ENCODE measurements at regions not wholly inside any gene's neighbourhood (a gene's known extent, or its start where the extent isn't known, plus 50 kb on each side); places are given as distances from the start of the nearest gene placed in this dataset.

- H3K36me3 ChIP-seq (ENCODE audit: control insufficient read depth, insufficient read depth, low read length): no peaks in the 10 kb centered on the region
- no peak for DNase-seq (ENCODE audit: low read depth)
- ChIA-PET CTCF (no interaction called here), POLR2A (no interaction called here)
- no peaks in the 10 kb centered on the region for H3K27me3 ChIP-seq (ENCODE audit: control insufficient read depth, insufficient read depth, low read length)
- H3K4me3 ChIP-seq (ENCODE audit: low read depth, low read length): no peak overlapping the region
- TF ChIP-seq CTCF (IDR thresholded peaks at IDR 0.05; ENCODE audit: insufficient read depth, low read depth, low read length): no peak
Measured at GRCh38 chr7:125338110-125338509, 408.5 kb upstream of the POT1 start.

GRCh38 chr7:125336326-125336725 lies 406.7 kb upstream of the POT1 start:
- H3K36me3 ChIP-seq (ENCODE audit: control insufficient read depth, insufficient read depth, low read length): no peaks in the 10 kb centered on the region
- DNase-seq (ENCODE audit: low read depth): no peak
- no peaks in the 10 kb centered on the region for H3K27me3 ChIP-seq (ENCODE audit: control insufficient read depth, insufficient read depth, low read length)
- ChIA-PET POLR2A (no interaction called here), CTCF (no interaction called here)
- H3K4me3 ChIP-seq (ENCODE audit: low read depth, low read length): no peak overlapping the region
- TF ChIP-seq CTCF (IDR thresholded peaks at IDR 0.05; ENCODE audit: insufficient read depth, low read depth, low read length): no peak

DNA sequence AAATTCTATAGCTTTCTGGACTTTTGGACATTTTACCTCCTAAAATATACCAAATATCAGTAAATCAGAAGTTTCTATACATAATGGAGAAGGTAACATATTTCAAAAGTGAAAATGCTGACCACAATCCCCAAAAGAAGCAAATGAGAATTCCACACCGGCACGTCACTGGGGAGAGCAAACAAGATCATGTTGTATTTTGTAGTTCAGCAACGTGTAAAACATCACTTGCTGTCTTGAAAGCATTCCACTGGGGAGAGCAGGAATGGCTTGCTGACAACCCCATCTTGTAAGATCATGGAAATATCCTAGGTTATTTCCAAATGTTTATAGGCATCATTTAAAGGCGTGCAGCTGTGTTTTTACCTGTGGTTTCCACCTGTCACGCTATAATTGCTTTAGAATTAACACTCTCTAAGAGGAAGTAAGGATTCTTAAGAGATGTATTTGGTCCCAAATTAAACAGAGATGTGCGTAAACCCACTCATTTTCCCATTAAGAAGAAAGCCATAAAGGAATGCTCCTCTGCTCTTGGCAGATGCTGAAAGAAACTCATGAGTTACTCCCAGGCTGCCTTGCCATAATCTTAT lies 397.1 kb upstream of the POT1 start:
- DNase-seq (ENCODE audit: low read depth): no peak
- TF ChIP-seq CTCF (IDR thresholded peaks at IDR 0.05; ENCODE audit: insufficient read depth, low read depth, low read length): no peak
- Histone ChIP-seq H3K36me3 (ENCODE audit: control insufficient read depth, insufficient read depth, low read length) (no peaks in the 10 kb centered on the region), H3K4me3 (ENCODE audit: low read depth, low read length) (no peak overlapping the region), H3K27me3 (ENCODE audit: control insufficient read depth, insufficient read depth, low read length) (no peaks in the 10 kb centered on the region)
- ChIA-PET CTCF (no interaction called here), POLR2A (interaction anchor here (0.7 kb wide), 1 partner anchor 46 kb away, joined by 3 read pairs; no protein-coding TSS in a partner anchor)

- Histone ChIP-seq H3K27me3 (ENCODE audit: control insufficient read depth, insufficient read depth, low read length) (no peaks in the 10 kb centered on the region), H3K4me3 (ENCODE audit: low read depth, low read length) (no peak overlapping the region), H3K36me3 (ENCODE audit: control insufficient read depth, insufficient read depth, low read length) (no peaks in the 10 kb centered on the region)
- ChIA-PET CTCF (no interaction called here), POLR2A (no interaction called here)
- TF ChIP-seq CTCF (IDR thresholded peaks at IDR 0.05; ENCODE audit: insufficient read depth, low read depth, low read length): no peak
- DNase-seq (ENCODE audit: low read depth): no peak
Measured at GRCh38 chr7:125316466-125316865, 386.8 kb upstream of the POT1 start.

DNA sequence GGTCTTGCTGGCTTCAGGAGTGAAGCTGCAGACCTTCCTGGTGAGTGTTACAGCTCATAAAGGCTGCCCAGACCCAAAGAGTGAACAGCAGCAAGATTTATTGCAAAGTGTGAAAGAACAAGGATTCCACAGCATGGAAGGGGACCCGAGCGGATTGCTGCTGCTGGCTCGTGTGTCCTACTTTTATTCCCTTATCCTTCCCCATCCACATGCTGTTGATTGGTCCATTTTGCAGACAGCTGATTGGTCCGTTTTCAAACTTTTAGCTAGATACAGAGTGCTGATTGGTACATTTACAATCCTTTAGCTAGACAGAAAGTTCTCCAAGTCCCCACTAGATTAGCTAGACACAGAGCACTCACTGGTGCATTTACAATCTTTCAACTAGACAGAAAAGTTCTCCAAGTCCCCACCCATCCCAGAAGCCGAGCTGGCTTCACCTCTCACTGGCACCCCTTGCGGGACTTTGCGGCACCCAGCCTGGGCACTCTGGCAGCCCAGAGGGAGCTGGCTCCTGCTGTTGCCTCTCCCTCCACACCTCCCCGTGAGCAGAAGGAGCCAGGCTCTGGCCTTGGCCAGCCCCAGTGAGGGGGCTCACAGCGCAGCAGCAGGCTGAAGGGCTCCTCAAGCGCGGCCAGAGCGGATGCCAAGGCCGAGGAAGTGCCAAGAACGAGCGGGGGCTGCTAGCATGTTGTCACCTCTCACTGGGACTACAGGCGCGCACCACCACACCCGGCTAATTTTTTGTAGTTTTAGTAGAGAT lies 369.6 kb upstream of the POT1 start:
- ChIA-PET CTCF (no interaction called here), POLR2A (no interaction called here)
- no peak overlapping the region for H3K4me3 ChIP-seq (ENCODE audit: low read depth, low read length)
- no peaks in the 10 kb centered on the region for H3K27me3 ChIP-seq (ENCODE audit: control insufficient read depth, insufficient read depth, low read length)
- DNase-seq (ENCODE audit: low read depth): no peak
- TF ChIP-seq CTCF (IDR thresholded peaks at IDR 0.05; ENCODE audit: insufficient read depth, low read depth, low read length): no peak
- H3K36me3 ChIP-seq (ENCODE audit: control insufficient read depth, insufficient read depth, low read length): no peaks in the 10 kb centered on the region
